Stimulated activated CD8-positive, alpha-beta memory T cell treated with anti-CD3 and anti-CD28 coated beads, Interleukin-4, amount 100 ng/mL, for 48 hours (primary cell): ENCODE measurements at regions not wholly inside any gene's neighbourhood (a gene's known extent, or its start where the extent isn't known, plus 50 kb on each side); places are given as distances from the start of the nearest gene placed in this dataset.

Experiments used
- DNase-seq: peaks from one replicate; pipeline ENCODE4 v3.0.0-alpha.2; 2020

DNA sequence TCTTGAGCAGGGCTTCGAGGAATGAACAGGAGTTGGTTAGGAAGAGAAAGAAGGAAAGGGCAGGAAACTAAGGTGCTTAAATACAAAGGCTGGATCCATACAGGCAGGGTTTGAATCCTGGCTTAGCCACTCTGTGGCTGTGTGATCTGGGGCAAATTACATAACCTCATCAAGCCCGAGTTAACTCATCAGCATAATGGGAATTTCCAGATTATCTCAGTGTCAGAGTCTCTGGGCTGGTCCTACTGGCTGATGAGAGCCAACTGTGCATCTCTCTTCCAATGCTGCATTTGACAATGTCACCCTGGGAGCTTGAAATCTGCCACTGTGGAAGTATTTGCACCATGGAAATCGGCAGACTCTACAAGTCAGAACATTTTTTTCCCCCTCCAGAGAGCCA lies 83.8 kb upstream of the SLC6A6 start:
- no peak for DNase-seq

DNA sequence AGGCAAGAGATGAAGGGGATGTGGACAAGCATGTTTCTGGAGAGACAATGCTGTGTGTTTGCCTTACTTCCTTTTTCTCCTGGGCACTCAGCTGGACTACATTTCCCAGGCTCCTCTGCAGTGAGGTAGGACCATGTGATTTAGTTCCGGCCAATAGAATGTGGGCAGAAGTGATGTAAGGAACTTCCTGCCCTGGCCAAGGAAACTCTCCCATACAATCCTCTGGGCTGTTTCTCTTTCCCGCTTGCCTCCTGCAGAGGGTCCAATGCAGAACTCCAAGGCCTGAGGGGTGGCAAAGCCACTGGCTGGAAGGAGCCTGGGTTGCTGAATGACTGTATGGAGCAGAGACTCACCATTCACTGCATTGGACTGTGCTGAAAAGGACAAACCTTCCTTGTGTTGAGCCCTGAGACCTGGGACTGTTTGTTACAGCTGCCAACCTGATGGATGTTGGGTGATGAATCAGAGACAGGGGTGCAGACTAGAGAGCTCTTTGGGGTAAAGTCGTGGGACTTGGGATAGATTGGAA lies 82.7 kb upstream of the SLC6A6 start:
- DNase-seq, result peak; percentile 30

DNA sequence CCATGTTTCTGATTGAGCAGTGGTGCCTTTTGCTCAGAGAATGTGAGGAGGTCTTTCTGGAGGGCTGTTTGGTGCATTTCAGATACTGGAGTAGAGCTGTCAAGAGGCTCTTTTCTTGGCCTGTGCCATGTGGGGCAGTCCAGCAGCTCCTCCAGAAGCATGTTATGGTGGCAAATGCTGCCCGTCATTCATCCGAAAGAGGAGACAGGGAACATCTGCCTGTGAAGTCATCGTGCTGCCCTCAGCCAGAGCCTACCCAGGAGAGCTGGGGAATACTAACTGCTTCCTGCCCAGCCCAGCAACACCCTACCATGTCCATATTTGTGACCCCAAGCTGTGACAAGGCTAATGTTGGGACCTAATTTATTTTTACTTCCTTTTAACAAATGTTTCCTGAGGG lies 82.2 kb upstream of the SLC6A6 start:
- DNase-seq, result no peak

DNA sequence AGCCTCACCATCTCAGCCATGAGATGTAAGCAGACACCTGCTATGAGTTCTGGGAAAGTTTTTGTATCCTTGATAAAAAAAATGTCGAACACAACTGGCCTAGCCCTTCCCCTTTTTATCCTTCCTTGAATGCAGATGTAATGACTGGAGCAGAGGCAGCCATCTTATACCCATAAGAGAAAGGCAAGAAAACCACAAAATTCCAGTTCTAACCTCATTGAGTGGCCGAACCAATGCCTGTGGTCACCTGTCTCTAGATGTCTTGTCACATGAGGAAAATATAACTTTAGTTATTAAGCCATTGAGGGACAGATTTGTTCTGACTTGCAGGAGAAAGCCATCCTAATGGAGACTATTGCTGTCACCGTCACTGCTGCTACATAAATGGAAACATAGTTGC lies 80.4 kb upstream of the SLC6A6 start:
- no peak for DNase-seq

DNA sequence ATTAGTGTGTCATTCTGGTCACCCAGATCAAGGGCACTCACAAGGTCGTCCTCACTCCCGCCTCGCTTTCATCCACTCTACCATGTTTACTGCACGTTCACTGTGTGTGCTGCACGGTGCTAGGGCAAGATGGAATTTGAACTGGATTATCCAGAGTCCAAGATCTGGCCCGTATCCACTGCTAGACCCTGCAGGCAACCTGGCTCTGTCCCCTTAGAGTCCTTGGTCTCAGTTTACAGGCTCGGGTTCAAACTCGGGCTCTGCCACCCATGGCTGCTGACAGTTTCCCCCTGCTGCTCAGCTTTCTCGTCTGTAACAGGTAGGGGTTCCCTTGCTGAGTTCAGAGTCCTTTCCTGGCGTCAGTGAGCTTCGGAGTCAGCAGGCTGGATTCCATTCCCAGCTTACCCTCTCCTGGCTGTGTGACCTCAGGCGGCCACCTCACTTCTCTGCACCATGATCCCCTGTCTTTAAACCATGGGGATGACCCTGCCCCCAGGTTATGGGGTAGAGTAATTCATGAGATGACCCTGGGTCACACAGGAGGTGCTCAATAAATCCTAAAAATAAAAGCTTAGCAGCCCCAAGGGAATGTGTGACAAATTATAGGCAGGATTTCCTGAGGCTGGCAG lies 79.6 kb upstream of the SLC6A6 start:
- DNase-seq, result no peak

DNA sequence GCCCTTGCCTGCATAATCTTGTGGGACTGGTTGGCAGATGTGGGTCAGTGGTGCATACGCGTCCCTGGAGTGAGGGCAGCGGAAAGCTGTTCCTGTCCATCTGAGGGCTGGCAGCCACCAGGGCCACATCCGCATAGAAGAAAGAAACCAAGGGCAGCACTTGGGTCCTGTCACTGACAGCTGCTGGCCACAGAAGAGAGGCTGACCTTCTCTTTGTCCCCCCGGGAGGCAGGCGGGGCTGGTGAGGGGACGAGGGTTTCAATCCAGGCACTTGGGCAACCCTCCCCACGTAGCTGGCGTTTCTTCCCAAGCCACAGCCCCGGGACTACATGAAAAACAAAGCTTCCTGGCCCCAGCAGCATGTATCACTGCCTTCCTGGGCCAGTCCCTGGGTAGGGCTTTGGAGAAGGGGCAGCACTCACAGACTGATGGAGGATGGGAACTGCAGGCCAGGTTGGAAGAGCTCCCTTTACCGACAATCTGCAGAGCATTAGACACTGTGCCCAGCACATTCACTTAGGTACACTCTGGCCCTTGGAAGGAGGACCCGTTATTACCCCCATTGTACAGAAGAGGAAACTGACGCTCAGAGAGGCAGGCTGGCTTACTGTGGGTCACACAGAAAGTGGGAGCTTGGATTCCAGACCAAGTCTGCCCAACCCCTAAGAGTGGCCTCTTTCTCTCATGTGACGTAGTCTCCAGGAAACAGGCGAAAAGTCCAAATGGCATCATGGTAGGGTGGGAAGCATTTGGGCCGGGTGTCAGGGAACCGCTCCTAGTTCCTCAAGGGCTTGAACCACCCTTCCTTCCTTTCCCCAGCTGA lies 78.8 kb upstream of the SLC6A6 start:
- no peak for DNase-seq

DNA sequence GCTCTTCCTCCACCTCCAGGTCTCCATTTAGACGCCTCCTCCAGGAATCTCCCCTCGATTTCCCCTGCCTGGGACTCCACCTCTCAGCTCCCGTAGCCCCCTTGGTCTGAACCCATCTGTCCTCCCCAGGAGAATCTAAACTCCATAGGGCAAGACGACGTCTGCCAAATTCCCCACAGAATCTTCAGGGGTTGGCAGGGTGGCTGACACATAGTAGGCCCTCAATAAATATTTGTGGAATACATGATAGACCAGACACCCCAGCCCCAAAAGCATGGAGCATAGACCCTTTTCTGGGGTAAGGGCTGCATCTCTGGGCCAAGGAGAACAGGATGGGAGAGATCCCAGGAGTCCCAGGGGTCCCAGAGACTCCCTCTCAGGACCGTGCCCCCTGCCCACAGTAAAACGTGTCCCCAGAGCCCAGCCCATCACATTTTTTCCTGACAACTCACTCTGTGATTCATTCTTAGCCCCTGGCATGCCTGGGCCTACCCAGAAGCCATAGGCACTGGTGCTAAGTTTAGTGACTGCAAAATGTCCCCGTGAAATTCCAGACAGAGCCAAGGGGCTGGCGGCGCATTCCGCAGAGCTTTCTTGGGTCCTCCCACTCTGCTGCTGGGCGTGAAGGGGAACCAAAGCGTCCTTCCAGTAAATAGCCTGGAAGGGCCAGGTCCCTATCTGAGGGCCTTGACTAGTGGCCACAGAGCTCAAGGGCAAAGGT lies 78.0 kb upstream of the SLC6A6 start:
- DNase-seq, result no peak

DNA sequence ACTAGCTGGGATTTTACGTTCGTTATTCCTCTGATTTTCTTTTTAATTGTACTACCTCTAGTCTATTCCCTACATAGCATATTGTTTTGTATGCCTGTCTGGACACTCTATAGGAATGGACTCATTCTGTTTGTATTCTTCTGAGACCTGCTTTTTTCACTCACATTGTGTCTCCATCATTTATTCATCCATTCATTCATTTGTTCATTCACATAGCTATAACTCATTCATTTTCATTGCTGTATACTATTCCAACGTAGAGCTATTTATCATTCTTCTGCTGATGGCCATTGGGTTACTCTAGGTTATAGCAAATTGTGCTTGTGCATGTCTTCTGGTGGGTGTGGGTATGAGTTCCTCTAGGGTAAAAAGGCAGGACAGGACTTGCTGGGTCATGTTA lies 74.0 kb upstream of the SLC6A6 start:
- DNase-seq, result no peak

DNA sequence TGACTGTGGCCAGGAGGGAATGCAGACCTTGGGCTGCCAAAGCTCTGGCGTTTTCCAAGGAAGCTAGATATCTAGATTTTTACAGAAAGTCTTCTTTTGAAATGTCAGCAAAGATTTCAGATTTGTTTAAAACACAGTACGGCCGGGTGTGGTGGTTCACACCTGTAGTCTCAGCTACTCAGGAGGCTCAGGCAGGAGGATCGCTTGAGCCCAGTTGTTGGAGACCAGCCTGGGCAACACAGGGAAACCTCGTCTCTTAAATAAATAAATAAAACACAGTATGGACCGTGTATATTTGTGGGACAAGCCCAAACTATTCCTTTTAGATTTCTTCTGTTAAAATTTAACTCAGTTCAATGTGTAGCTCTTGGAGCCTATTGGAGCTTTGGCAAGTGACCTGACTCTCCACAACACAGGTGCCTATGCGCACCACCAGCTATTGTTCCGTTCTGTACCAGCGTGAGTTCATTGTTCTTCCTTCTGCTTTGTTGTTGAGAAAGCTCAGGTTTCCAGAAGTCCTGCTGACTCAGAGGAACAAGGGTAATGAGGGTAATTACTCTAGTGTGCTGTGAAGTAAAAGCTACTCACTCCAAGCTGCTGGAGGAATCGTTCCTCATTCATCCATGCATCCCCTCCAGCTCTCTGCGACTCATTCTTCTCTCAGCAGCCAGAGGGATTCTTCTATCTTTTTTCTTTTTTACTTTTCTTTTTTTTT lies 73.1 kb upstream of the SLC6A6 start:
- DNase-seq, result no peak

DNA sequence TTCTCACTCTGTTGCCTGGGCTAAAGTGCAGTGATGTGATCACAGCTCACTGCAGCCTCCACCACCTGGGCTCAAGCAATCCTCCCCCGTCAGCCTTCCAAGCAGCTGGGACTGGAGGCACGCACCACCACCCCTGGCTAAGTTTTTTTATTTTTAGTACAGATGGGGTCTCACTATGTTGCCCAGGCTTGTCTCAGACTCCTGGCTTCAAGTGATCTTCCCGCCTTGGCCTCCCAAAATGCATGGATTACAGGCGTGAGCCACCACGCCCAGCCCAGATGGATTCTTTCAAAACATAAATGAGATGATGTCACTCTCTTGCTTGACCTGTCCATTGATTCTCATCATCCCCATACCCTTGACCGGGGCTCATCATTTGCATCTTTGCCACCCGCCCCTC lies 72.6 kb upstream of the SLC6A6 start:
- no peak for DNase-seq

DNA sequence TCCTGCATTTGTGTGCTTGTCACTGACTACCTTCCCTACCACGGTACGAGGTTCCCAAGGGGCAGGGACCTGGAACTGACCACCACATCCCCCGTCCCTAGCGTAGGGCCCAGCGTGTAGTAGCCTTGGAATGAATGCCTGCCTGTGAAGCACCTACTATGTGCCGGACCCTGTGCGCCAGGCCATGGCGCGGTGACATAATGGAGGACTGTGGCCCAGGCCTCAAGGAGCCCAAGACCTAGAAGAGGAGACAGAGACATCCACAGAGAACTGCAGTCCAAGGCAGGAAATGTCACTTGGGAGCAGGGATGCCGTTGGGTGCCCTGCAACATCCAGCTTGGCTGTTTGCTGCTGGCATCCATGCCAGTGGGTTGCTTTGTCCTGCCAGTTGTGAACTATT lies 71.9 kb upstream of the SLC6A6 start:
- DNase-seq, result no peak

DNA sequence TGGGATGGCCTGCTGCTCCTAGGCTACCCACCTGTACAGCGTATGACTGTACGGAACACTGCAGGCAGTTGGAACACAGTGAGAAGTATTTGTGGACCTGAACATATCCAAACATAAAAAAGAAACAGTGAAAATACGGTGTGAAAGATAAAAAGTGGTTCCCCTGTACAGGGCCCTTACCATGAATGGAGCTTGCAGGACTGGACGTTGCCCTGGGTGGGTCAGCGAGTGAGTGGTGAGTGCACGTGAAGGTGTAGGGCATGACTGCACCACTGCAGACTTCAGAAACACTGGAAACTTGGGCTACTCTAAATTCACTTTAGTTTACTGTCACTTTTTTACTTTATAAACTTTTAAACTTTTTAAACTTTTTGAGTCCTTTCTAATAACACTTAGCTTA lies 71.2 kb upstream of the SLC6A6 start:
- no peak for DNase-seq

DNA sequence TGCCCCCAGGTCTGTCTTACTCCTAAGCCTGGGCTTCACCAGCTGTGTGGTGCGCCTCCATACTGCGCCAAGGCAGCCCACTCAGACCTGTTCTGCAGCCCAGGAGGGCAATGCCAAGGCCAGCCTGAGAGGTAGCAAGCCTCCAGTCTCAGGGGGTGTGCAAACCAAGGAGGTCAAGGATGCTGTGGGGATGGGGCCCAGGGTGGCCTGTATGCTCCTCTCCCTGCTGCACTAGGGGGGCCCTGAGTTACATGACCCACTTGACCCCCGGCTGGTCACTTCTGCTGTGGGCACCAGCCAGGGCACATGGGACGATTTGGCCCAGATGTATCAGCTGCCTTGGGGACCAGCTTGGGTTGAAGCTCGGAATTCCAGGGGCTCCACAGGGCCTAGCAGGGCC lies 70.0 kb upstream of the SLC6A6 start:
- no peak for DNase-seq

DNA sequence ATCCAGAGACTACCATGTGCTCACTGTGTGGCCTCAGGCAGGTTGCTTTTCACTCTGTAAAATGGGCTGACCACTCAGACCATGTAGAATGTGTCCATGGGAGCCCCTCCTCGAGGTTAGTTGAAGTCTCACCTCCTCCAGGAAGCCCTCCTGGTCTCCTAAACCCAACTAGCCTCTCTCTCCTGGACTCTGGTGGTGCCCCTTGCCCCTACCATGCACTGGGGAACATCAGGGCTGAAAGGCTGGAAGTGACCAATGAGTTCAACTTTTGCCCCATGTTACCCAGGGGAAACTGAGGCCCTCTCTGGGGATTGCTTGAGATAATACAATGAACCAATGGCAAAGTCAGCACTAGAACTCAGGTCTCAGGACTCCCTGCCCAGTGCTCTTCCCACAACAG lies 69.2 kb upstream of the SLC6A6 start:
- DNase-seq, result no peak

DNA sequence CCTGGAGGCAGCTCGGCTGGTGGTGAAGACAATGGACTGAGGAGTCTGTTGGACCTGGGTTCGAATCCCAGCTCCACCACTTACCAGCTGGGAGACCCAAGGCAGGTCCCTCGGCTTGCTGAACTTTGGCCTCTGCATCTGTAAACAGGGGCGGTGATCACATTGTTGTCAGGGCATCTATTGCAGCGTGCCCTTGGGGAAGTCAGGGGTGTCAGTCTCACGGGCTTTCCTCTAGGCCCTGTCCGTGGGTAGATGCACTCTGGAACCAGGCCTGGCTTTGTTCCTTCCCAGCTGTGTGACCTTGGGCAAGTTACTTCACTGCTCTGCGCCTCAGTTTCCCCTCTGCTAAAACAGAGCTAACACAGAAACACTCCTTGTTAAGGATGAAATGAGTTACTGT lies 68.8 kb upstream of the SLC6A6 start:
- no peak for DNase-seq

DNA sequence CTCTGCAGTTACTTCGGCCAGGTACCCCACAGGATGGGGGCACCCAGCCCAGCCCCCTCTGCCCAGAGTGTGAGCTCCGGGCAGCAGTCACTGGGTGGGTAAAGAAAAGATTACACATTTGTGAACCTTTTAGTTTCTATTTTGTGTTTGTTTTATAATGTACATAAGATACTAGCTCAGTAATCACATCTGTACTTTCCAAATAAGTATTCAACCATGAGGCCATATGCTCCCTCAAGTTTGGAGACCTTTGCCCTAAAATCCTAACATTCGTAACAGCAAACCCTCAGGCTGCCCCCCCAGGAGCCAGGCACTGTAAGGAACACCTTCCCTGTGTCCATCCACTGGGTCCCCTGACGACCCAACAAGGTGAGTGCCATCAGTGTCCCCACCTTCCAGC lies 68.3 kb upstream of the SLC6A6 start:
- no peak for DNase-seq

DNA sequence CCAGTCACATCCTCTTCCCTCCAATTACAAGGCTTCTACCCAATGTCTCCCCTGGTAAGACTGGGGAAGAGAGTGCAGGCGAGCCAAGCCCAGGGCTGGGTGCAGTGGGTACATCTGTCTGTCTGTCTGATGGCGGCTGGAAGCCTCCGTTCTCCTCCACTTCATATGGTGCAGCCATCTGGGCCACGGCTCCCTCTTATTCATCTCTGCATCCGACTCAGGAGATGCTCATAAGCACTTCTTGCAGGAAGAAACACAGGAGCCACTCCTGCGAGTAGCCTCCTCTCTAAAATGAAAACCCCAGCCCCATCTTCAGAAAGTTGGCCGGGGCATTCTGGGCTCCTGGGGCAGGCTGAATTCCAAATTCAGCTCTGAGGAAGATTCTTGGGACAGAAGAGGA lies 67.5 kb upstream of the SLC6A6 start:
- no peak for DNase-seq

DNA sequence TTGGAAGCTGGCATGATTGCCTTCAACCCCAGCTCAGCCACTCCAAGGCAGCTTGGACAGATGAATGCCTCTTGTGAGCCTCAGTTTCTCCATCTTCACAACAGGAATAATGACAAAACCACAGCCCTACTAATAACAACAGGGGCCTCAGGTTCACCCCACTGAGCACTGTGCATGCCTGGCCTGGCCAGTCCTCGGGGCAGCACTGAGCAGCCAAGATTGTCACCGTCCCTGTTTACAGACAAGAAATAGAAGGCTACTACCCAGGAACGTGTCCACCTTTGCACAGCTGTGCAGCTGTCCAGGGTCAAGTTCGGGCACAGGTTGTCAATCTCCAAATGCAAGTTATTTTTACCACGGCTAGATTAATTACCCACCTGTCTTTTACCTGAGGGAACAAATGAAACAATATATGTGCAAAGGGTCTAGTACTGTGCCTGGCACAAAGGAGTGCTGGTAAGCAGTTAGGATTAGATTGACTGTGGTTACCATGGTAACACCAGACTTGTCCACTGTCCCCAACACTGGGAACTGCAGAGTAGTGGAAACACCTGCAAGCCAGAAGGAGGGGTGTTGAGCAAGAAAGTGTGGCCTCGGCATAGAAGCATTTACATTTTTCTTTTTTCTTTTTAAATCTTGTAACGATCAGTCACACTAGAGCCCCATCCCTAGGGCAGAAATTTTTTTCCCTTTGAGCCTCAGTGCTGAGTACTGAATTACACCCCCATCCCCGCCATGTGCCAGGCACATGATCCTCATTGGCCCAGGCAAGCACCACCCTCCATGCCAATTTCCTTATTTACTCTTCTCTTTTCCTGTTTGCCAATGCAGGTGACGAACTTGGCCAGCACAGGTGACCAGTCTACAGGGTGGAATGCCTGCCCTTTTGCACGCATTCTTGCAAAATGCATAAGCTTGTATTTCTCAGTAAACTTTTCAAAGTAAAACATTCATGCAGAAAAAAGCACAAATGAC lies 66.3 kb upstream of the SLC6A6 start:
- no peak for DNase-seq

DNA sequence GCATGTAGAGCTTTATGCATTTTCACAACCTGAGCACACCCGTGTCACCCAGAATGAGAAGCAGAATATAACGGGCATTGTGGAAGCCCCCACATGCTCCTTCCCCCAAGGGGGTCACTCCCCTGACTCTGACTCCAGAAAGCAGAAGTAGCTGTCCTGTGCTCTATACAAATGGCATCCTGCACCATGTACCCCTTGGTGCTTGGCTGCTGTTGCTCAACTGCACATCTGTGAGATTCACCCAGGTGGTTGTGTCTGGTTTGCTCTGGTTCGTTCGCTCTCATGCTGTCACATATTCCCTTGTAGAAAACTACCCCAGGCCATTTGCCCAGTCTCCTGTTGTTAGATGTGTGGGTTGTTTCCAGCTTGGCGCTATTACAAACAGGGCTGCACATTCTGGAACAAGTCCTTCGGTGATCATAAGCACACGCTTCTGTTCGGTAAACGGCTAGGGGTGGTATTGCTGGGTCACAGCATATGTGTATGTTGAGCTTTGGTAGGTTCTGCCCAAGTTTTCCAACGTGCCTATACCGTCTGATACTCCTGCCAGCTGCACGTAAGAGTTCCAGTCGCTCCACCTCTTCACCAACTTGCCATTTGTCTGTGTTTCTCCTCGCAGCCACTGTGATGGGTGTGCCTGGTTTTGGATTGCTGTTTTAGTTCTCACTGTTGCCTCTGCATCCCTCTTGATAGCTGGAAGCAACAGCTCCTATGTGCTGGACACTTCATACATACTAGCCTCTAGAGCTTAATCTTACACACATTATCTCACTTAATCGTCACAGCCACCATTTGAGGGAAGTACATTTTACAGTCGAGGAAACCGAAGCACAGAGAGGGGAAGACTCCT lies 65.4 kb upstream of the SLC6A6 start:
- DNase-seq, result no peak

DNA sequence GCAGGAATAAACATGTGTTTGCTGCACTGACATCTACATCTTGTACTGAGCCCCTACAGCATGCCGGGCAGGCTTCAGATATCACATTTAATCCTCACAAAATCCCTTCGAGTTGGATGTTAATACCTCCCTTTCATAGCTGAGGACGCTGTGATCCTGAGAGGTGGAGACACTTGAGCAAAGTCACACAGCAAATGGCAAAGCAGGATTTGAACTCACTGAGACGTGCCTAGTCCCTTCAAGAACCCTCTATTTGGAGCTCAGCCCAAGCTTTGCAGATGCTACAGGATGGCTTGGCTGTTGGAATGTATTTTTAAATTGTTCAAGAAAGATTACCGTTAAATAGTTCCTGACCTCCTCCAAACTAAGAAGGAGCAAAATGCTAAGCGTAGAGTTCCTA lies 64.6 kb upstream of the SLC6A6 start:
- no peak for DNase-seq

DNA sequence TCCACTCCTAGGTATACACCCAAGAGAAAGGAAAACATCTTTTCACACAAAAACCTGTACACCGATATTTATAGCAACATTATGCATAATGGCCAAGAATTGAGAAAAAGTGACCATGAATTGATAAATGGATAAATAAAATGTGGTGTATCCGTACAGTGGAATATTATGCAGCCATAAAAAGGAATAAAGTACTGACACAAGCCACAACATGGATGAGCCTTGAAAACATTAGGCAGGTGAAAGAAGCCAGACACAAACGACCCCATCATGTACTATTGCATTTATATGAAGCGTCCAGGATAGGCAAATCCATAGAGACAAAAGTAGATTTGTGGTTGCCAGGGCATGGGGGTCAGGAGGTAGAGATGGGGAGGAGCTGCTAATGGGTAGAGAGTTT lies 64.2 kb upstream of the SLC6A6 start:
- no peak for DNase-seq
